MG63 (cell line): ENCODE measurements at regions not wholly inside any gene's neighbourhood (a gene's known extent, or its start where the extent isn't known, plus 50 kb on each side); places are given as distances from the start of the nearest gene placed in this dataset.
"Not testable (repeated sequence)": the region's sequence is repeated elsewhere in the genome, so short reads cannot be mapped to it uniquely, and the experiment has no call there.

Experiments
- DNase-seq: peaks from one replicate; pipeline ENCODE4 v3.0.0-alpha.2; 2020
- H3K27me3 ChIP-seq: fragments of 250-450 bp; sonication (Bioruptor Pico); 2 replicates; pipeline ENCODE4 v1.5.1; 2020; ENCODE audit warnings: mild to moderate bottlenecking, moderate library complexity
- H3K36me3 ChIP-seq: fragments of 250-450 bp; sonication (Bioruptor Pico); 2 replicates; pipeline ENCODE4 v1.5.1; 2020; ENCODE audit warnings: mild to moderate bottlenecking, moderate library complexity
- H3K4me3 ChIP-seq: fragments of 250-450 bp; sonication (Bioruptor Pico); 2 replicates; pipeline ENCODE4 v1.5.1; 2020; ENCODE audit warnings: mild to moderate bottlenecking, moderate library complexity
- H3K9me3 ChIP-seq: fragments of 250-450 bp; sonication (Bioruptor Pico); 2 replicates; pipeline ENCODE4 v1.5.1; 2020; ENCODE audit warnings: mild to moderate bottlenecking, moderate library complexity

DNA sequence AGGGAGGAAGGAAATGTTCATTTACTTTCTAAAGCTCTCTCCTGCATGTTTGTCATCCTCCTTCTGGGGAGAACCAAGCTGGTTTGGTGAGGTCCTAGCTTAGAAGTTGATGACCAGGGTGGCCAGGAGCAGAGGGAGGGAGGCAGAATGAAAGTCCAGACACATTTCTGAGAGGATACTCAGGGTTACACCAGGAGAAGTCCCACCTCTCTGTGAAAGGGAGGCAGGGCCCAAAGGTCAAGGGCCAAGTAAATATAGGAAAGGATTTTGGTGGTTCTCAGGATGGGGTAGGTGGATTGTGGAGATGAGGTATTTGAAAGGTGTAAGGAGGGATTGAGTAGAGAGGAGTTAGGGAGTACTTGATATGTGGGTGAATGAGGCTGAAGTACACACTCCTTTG is 58.0 kb upstream of the FBXO11 start:
- no peak for DNase-seq
- Histone ChIP-seq H3K9me3 (no peaks in the 10 kb centered on the region), H3K36me3 (no peaks in the 10 kb centered on the region), H3K4me3 (no peak overlapping the region), H3K27me3 (no peaks in the 10 kb centered on the region)

DNA sequence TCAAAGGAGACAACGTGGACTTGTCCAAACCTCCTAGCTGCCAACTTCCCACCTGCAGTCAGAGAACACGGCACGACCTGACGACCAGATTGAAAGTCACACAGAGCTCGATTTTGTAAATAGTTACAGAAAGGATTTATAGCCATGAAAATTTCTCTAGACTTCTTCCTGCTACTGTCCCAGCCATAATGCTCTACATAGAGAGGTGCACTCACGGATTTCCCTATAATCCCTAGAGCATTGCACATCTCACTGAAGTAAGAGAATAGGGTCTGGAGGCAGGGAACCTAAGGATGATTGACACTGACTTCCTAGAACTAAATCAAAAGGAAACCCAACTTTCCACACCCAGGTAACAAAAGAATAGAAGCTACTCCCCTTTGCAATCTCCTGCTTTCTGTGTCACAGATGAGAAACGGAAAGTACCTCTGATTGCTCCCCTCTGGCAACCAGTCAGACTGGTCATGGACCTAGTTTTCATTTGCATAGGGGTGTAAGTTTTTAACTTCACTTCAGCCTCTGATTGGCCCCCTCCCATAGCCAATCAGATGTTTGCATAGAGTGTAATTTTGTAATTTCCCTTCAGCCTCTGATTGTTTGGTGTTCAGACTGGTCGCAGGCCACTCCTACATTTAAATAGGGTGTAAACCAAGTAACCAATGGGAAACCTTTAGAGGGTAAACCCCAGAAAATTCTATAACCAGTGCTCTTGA is 58.6 kb upstream of the FBXO11 start:
- H3K4me3 ChIP-seq, result no peak overlapping the region
- no peaks in the 10 kb centered on the region for H3K9me3 ChIP-seq
- DNase-seq, result no peak
- no peaks in the 10 kb centered on the region for H3K36me3 ChIP-seq
- no peaks in the 10 kb centered on the region for H3K27me3 ChIP-seq

DNA sequence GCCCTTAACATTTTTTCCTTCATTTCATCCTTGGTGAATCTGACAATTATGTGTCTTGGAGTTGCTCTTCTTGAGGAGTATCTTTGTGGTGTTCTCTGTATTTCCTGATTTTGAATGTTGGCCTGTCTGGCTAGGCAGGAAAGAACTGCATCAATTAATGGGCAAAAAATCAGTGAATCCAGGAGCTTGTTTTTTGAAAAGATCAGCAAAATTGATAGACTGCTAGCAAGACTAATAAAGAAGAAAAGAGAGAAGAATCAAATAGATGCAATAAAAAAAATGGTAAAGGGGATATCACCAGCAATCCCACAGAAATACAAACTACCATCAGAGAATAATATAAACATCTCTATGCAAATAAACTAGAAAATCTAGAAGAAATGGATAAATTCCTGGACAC is 70.4 kb upstream of the FBXO11 start:
- H3K4me3 ChIP-seq, H3K36me3 ChIP-seq, DNase-seq, H3K27me3 ChIP-seq, H3K9me3 ChIP-seq: not testable (repeated sequence)

DNA sequence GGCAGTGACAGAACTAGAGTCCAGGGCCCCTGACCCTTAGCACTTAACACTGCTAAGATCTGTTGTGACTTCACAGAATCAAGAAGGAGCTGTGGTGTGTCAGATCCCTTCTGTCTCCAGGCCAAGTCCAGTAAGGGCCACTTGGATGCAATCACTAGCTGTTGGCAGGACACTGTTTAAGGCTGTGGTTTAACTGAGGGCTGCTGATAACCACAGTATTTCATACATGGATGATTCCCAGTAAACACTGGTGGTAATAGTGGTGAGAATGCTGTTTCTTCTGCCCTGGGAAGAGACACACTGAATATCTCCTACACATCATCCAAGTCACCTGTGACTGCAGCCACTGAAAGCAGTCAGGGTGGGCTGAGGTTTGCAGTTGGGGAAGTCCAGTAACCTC is 77.7 kb upstream of the FBXO11 start:
- peak; percentile 65 for DNase-seq
- no peaks in the 10 kb centered on the region for H3K9me3 ChIP-seq
- no peak overlapping the region for H3K4me3 ChIP-seq
- no peaks in the 10 kb centered on the region for H3K36me3 ChIP-seq
- H3K27me3 ChIP-seq, result peaks cover 4% of the 10 kb centered on the region; the same call in 1 of the 2 replicates

DNA sequence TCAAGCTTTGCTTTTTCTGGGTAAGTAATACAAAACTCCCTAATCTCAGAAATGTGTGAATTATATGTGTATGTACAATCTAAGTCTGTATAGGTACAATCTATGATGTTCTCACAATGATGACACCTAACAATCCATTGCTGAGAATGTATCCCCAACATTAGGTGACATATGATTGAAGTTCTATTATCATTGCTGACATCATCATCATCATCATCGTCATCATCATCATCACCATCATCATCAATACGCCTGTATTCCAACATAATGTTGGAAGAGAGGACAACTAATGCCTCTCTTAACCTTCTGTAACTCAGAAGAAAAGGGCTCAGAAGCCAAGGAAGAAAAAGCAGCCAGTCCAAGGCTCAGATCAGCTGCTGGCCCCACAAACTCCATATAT is 84.2 kb upstream of the FBXO11 start:
- Histone ChIP-seq H3K9me3 (no peaks in the 10 kb centered on the region), H3K36me3 (no peaks in the 10 kb centered on the region), H3K4me3 (no peak overlapping the region), H3K27me3 (peaks cover 4% of the 10 kb centered on the region)
- no peak for DNase-seq

DNA sequence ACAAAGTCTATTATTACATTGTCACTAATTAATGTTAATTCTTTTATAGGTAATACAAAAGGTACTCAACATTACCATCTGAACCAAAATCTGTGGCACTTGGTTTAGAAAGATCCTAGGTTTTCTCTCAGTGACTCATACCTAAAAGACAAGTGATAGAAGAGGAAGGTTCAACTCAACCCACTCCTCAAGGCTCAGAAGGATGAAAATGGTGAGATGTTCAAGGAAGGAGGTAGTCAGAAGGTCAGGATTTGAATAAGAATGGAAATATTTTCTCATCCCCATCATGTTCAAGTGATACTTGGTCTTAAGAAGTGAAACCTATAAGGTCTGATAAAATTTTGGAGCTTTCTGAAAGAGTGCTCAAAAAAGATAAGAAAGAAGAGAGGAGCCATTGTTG is 86.4 kb upstream of the FBXO11 start:
- Histone ChIP-seq H3K4me3 (no peak overlapping the region), H3K36me3 (no peaks in the 10 kb centered on the region), H3K27me3 (peaks cover 3% of the 10 kb centered on the region; the same call in 1 of the 2 replicates), H3K9me3 (no peaks in the 10 kb centered on the region)
- DNase-seq, result no peak

DNA sequence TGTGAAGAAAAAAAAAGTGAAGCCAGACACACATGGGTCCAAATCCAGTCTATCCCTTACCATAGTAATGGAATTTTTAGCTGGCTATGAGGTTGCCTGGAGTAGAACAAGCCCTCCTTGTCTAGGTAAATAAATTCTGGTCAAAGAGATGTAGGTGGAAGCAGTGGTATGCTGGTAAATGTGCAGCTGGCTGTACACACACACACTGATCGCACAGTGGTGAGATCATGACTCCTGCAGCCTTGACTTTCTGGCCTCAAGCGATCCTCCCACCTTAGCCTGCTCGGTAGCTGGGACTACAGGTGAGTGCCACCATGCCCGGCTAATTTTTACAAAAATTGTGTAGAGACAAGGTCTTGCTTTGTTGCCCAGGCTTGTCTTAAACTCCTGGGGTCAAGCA is 90.5 kb upstream of the FBXO11 start:
- H3K4me3 ChIP-seq, result no peak overlapping the region
- DNase-seq, result no peak
- H3K36me3 ChIP-seq, result no peaks in the 10 kb centered on the region
- peaks cover 3% of the 10 kb centered on the region; the same call in 1 of the 2 replicates for H3K27me3 ChIP-seq
- H3K9me3 ChIP-seq, result no peaks in the 10 kb centered on the region

DNA sequence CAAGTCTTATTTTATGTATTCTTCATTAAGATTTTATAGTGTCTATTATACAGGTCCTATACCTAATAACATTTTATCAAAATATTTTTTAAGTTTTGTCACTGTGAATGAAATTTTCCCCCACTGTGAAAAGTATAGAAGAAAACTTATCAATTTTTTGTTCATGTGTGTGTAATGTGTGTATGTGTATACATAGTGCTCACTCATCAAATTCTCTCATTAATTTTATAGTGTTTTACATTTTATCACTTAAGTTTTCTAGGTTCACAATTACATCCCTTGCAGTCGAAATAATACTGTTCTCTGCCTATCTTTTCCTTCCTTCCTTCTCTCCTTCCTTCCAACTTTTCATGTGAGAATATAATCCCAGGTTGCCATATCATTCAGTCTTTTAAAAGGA is 93.2 kb upstream of the FBXO11 start:
- DNase-seq, result no peak

DNA sequence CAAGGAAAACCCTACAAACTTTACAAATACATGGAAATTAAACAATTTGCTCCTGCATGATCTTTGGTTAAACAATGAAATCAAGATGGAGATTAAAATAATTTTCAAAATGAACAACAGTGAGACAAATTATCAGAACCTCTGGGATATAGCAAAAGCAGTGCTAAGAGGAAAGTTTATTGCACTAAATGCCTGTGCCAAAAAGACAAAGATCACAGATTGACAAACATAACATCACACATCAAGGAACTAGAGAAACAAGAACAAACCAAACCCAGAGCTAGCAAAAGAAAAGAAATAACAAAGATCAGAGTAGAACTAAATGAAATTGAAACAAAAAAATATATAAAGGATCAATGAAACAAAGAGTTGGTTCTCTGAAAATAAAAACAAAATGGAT is 95.2 kb upstream of the FBXO11 start:
- H3K27me3 ChIP-seq, result no peaks in the 10 kb centered on the region
- no peak overlapping the region for H3K4me3 ChIP-seq
- DNase-seq, result no peak

More for the DNA sequence above, 93.2 kb upstream of the FBXO11 start:
- Histone ChIP-seq H3K36me3 (no peaks in the 10 kb centered on the region), H3K9me3 (no peaks in the 10 kb centered on the region), H3K27me3 (peaks cover 3% of the 10 kb centered on the region; the same call in 1 of the 2 replicates), H3K4me3 (no peak overlapping the region)

DNA sequence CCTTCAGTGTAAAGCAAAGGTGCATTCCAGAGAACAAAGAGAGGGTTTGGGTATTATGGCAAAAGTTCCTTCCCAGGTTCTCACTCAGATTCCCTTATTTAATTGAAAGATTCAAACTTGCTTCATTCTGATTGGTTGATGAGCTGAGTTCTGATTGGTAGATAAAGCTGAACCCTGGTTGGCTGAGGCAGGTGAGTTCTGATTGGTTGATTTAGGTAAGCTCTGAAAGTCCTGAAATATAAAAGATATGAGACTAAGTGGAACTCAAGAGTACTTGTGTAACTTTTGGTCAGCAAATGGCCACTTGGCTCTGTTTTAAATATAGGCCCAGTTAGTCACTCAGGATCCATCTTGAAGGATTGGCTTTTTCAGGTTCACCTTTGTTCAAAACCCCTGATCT is 99.8 kb upstream of the FBXO11 start:
- no peaks in the 10 kb centered on the region for H3K27me3 ChIP-seq
- no peak overlapping the region for H3K4me3 ChIP-seq
- H3K36me3 ChIP-seq, result no peaks in the 10 kb centered on the region
- H3K9me3 ChIP-seq, result no peaks in the 10 kb centered on the region
- DNase-seq, result no peak

More for the DNA sequence above, 95.2 kb upstream of the FBXO11 start:
- Histone ChIP-seq H3K36me3 (no peaks in the 10 kb centered on the region), H3K9me3 (no peaks in the 10 kb centered on the region)

DNA sequence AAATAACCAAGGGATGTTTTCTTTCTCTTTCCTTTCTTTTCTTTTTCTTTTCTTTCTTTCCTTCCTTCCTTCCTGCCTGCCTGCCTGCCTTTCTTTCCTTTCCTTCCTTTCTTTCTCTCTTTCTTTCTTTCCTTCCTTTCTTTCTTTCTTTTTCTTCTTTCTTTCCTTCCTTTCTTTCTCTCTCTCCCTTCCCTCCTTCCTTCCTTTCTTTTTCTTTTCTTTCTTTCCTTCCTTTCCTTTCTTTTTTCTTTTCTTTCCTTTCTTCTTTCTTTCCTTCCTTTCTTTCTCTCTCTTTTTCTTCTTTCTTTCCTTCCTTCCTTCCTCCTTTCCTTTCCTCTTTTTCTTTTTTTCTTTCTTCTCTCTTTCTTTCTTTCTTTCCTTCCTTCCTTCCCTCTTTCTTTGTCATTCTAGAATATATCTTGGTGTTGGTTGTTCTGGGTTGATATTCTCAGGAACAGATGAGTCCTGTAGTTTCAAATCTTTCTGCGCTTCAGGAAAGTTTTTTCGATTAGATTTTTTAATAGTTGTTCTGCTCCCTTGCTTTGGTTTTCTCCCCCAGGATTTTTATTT is 101.5 kb upstream of the FBXO11 start:
- H3K36me3 ChIP-seq, result no peaks in the 10 kb centered on the region
- no peaks in the 10 kb centered on the region for H3K27me3 ChIP-seq
- H3K4me3 ChIP-seq, result no peak overlapping the region
- H3K9me3 ChIP-seq, result no peaks in the 10 kb centered on the region
- DNase-seq, result no peak

DNA sequence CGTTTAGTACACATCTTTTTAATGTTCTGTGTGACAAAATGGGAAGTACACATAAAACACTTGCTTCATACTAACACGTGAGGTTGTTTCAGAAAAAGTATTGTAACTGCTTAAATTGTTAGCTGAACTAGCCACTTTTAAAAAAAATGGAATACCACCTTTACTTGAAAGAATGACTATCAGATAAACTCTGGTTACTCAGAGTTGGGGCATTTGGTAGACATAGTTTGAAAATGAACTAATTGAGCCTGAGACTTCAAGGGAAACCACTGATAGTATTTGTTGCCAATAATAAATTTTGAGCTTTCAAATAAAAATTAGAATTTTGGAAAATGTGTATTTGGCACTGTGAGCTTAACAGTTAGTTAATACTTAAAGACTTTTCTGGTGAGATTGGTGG is 103.0 kb upstream of the FBXO11 start:
- no peak overlapping the region for H3K4me3 ChIP-seq
- no peaks in the 10 kb centered on the region for H3K36me3 ChIP-seq
- no peaks in the 10 kb centered on the region for H3K27me3 ChIP-seq
- H3K9me3 ChIP-seq, result no peaks in the 10 kb centered on the region
- no peak for DNase-seq

DNA sequence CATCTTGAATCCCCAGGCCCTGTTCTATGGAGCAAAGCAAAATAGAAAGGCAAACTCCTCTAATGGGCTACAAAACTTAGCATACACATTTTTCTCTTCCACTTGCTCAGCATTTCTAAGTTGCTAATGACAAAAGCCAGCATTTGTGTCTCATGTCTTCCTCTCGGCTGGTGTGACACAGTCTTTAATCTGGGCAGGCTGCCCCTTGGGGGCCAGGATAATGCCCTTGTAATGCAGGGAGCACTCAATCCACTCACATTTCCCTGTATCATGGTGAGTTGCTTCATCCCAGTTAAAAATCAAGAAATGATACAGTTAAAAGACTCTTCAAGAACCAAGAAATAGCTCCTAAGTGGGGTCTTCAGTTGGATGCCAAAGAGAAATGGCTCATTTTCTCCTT is 109.1 kb upstream of the FBXO11 start:
- no peak for DNase-seq
- Histone ChIP-seq H3K9me3 (no peaks in the 10 kb centered on the region), H3K36me3 (no peaks in the 10 kb centered on the region), H3K27me3 (no peaks in the 10 kb centered on the region), H3K4me3 (no peak overlapping the region)

DNA sequence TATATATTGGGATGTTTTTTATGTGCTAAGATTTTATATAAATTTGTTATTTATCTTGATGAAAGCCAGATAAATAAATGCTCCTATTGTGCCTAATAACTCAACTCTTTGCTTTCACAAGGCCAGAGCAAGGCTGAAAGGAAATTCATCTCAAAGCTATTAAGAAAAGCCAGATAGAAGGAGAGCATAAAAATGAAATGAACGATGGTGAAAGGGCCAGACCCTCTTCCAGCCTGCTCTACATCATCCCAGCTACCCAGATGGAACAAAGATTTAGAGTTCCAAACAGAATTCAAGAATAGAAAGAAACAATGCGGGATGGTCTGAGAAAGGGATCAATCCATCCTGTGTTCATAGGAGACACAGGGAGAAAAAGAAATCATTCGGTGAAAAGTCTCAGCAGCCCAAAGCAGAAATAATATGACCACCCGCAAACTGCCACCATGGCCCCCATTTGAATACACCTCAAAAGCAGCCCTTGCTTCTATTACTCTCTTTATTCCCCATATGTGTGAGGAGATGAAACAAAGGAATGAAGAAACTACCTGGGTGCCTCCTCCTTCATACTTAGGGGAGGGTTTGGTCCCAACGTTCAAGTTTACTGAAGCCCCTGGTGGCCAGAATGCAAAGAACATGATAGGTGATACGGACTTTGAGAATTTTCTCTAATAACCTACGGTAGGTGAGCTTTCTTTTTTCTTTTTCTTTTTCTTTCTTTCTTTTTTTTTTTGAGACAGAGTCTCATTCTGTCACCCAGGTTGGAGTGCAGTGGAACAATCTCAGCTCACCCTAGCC is 110.1 kb upstream of the FBXO11 start:
- Histone ChIP-seq H3K4me3 (no peak overlapping the region), H3K27me3 (no peaks in the 10 kb centered on the region), H3K36me3 (no peaks in the 10 kb centered on the region), H3K9me3 (no peaks in the 10 kb centered on the region)
- no peak for DNase-seq

DNA sequence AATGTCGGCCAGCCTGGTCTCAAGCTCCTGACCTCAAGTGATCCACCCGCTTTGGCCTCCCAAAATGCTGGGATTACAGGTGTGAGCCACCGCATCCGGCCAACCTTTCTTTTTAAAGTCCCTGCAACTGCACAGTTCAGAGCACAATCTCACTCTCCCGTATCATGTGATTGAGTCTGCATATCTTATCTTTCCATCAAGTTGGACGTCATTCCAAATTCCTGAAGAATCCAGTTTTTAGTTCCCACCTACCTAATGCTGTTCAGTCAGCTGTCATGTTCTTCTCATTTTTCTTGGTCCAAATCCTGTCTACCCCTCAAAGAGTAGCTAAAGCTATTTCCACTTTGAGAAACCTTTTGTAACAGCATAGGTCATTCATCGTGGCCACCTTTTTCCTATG is 110.8 kb upstream of the FBXO11 start:
- no peak for DNase-seq
- H3K36me3 ChIP-seq, result no peaks in the 10 kb centered on the region
- H3K4me3 ChIP-seq, result no peak overlapping the region
- H3K9me3 ChIP-seq, result no peaks in the 10 kb centered on the region
- H3K27me3 ChIP-seq, result no peaks in the 10 kb centered on the region

DNA sequence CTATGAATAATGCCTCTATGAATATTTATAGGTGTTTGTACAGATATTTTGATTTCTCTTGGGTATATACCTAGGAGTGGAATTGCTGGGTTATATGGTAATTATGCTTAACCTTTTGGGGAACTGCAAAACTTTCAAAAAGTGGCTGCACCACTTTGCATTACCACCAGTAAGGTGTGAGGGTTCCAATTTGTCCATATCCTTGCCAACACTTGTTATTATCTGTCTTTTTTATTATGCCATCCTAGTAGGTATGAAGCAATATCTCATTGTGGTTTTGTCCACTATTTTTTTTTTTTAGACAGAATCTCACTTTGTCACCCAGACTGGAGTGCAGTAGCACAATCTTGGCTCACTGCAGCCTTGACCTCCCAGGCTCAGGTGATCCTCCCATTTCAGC is 112.2 kb upstream of the FBXO11 start:
- no peaks in the 10 kb centered on the region for H3K36me3 ChIP-seq
- no peaks in the 10 kb centered on the region for H3K27me3 ChIP-seq
- no peak overlapping the region for H3K4me3 ChIP-seq
- DNase-seq, result no peak
- no peaks in the 10 kb centered on the region for H3K9me3 ChIP-seq

DNA sequence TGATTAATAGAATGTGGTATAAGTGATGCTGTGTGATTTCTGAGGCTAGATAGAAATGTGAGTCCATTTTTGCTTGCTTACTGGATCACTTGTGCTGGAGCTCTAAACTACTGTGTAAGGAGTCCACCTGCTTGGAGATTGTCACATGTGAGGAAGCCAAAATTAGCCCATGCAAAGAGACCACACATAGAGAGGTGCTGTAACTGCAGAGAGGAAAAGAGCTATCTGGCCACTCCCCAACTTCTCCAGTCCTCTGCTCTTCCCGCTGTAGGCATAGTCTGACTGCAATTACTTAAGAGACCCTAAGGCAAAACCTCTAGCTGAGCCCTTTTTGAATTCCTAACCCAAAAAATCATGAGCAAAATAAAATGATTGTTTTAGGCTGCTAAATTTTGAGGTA is 120.6 kb upstream of the FBXO11 start:
- Histone ChIP-seq H3K36me3 (no peaks in the 10 kb centered on the region), H3K27me3 (no peaks in the 10 kb centered on the region), H3K4me3 (no peak overlapping the region), H3K9me3 (no peaks in the 10 kb centered on the region)
- DNase-seq, result no peak

DNA sequence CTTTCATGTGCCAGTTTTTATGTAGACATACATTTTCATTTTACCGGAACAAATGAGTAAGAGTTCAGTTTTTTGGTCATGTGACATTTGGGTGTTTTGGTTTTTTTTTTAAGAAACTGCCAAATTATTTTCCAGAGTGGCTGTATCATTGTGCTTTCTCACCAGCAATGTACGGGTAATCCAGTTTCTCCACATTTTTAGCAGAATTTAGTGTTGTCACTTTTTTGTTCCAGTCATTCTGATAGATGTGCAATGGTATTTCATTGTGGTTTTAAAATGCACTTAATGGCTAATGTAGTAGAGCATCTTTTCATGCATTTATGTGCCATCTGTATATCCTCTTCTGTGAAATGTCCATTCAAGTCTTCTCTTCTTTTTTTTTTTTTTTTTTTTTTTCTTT is 126.5 kb upstream of the FBXO11 start:
- DNase-seq, result no peak
- no peaks in the 10 kb centered on the region for H3K36me3 ChIP-seq
- H3K9me3 ChIP-seq, result no peaks in the 10 kb centered on the region
- no peaks in the 10 kb centered on the region for H3K27me3 ChIP-seq
- H3K4me3 ChIP-seq, result no peak overlapping the region
